Mononuclear cell (primary cell): ENCODE measurements at regions not wholly inside any gene's neighbourhood (a gene's known extent, or its start where the extent isn't known, plus 50 kb on each side); places are given as distances from the start of the nearest gene placed in this dataset.
"Not testable (repeated sequence)": the region's sequence is repeated elsewhere in the genome, so short reads cannot be mapped to it uniquely, and the experiment has no call there.

Source experiments
- H3K27me3 ChIP-seq: 2 replicates; pipeline ENCODE4 v1.6.0; 2011; ENCODE audit warnings: low read length, control low read depth; ENCODE audit not compliant: insufficient read depth
- H3K4me1 ChIP-seq: 2 replicates; pipeline ENCODE4 v1.5.1; 2011; ENCODE audit warnings: mild to moderate bottlenecking, low read length, control low read depth; ENCODE audit not compliant: insufficient read depth
- H3K4me3 ChIP-seq: 2 replicates; pipeline ENCODE4 v1.5.1; 2011; ENCODE audit warnings: mild to moderate bottlenecking, low read length, moderate library complexity
- H3K9me3 ChIP-seq: 2 replicates; pipeline ENCODE4 v1.5.1; 2011; ENCODE audit warnings: low read depth, mild to moderate bottlenecking, control low read depth, low read length

- Histone ChIP-seq H3K27me3 (no peaks in the 10 kb centered on the region), H3K4me1 (no peaks in the 10 kb centered on the region), H3K9me3 (no peaks in the 10 kb centered on the region), H3K4me3 (no peak overlapping the region)
Measured at GRCh38 chr11:116687458-116688201, 85.2 kb downstream of the BUD13 start.

GRCh38 chr11:116686866-116687265 lies 85.9 kb downstream of the BUD13 start:
- H3K4me3 ChIP-seq = no peak overlapping the region
- no peaks in the 10 kb centered on the region for H3K27me3 ChIP-seq
- no peaks in the 10 kb centered on the region for H3K4me1 ChIP-seq
- no peaks in the 10 kb centered on the region for H3K9me3 ChIP-seq

- Histone ChIP-seq H3K4me1 (no peaks in the 10 kb centered on the region), H3K27me3 (peaks cover 3% of the 10 kb centered on the region), H3K9me3 (no peaks in the 10 kb centered on the region), H3K4me3 (no peak overlapping the region)
Measured at GRCh38 chr11:116683982-116684381, 88.8 kb downstream of the BUD13 start.

GRCh38 chr11:116680349-116681125 lies 92.2 kb downstream of the BUD13 start:
- peaks cover 3% of the 10 kb centered on the region for H3K27me3 ChIP-seq
- no peaks in the 10 kb centered on the region for H3K9me3 ChIP-seq
- H3K4me3 ChIP-seq = no peak overlapping the region
- no peaks in the 10 kb centered on the region for H3K4me1 ChIP-seq

GRCh38 chr11:116678887-116679286 lies 93.9 kb downstream of the BUD13 start:
- no peaks in the 10 kb centered on the region for H3K4me1 ChIP-seq
- H3K9me3 ChIP-seq = no peaks in the 10 kb centered on the region
- H3K4me3 ChIP-seq = no peak overlapping the region
- H3K27me3 ChIP-seq = peaks cover 3% of the 10 kb centered on the region

GRCh38 chr11:116667318-116667717 lies 105.5 kb downstream of the BUD13 start:
- not testable (repeated sequence) for H3K4me3 ChIP-seq, H3K27me3 ChIP-seq
- H3K9me3 ChIP-seq = peaks cover 14% of the 10 kb centered on the region

GRCh38 chr11:116666673-116667249 lies 106.0 kb downstream of the BUD13 start:
- not testable (repeated sequence) for H3K4me3 ChIP-seq, H3K4me1 ChIP-seq, H3K27me3 ChIP-seq
- H3K9me3 ChIP-seq = peaks cover 14% of the 10 kb centered on the region

More at GRCh38 chr11:116667318-116667717, 105.5 kb downstream of the BUD13 start:
- not testable (repeated sequence) for H3K4me1 ChIP-seq

GRCh38 chr11:116665523-116665922 lies 107.3 kb downstream of the BUD13 start:
- H3K4me3 ChIP-seq = no peak overlapping the region
- peaks cover 14% of the 10 kb centered on the region for H3K9me3 ChIP-seq
- peaks cover 3% of the 10 kb centered on the region for H3K27me3 ChIP-seq
- H3K4me1 ChIP-seq = no peaks in the 10 kb centered on the region

GRCh38 chr11:116661056-116661455 lies 111.7 kb downstream of the BUD13 start:
- Histone ChIP-seq H3K4me3 (no peak overlapping the region), H3K9me3 (peaks cover 12% of the 10 kb centered on the region), H3K27me3 (peaks cover 3% of the 10 kb centered on the region), H3K4me1 (no peaks in the 10 kb centered on the region)

- Histone ChIP-seq H3K27me3 (peaks cover under 1% of the 10 kb centered on the region), H3K4me3 (no peak overlapping the region), H3K9me3 (peaks cover 3% of the 10 kb centered on the region), H3K4me1 (no peaks in the 10 kb centered on the region)
Measured at GRCh38 chr11:116660011-116660410, 112.8 kb downstream of the BUD13 start.

- no peaks in the 10 kb centered on the region for H3K27me3 ChIP-seq
- no peak overlapping the region for H3K4me3 ChIP-seq
- H3K9me3 ChIP-seq = no peaks in the 10 kb centered on the region
- no peaks in the 10 kb centered on the region for H3K4me1 ChIP-seq
Measured at GRCh38 chr11:116658876-116659535, 113.8 kb downstream of the BUD13 start.

GRCh38 chr11:116657842-116658825 lies 114.7 kb downstream of the BUD13 start:
- H3K4me3 ChIP-seq = no peak overlapping the region
- H3K9me3 ChIP-seq = no peaks in the 10 kb centered on the region
- H3K4me1 ChIP-seq = no peaks in the 10 kb centered on the region
- no peaks in the 10 kb centered on the region for H3K27me3 ChIP-seq

- Histone ChIP-seq H3K9me3 (no peaks in the 10 kb centered on the region), H3K27me3 (no peaks in the 10 kb centered on the region), H3K4me3 (no peak overlapping the region), H3K4me1 (no peaks in the 10 kb centered on the region)
Measured at GRCh38 chr11:116656011-116656410, 116.8 kb downstream of the BUD13 start.

- Histone ChIP-seq H3K27me3 (no peaks in the 10 kb centered on the region), H3K4me3 (no peak overlapping the region), H3K9me3 (no peaks in the 10 kb centered on the region), H3K4me1 (no peaks in the 10 kb centered on the region)
Measured at GRCh38 chr11:116654526-116654925, 118.3 kb downstream of the BUD13 start.
